Vagina (tissue), 2 donors: ENCODE measurements at regions not wholly inside any gene's neighbourhood (a gene's known extent, or its start where the extent isn't known, plus 50 kb on each side); places are given as distances from the start of the nearest gene placed in this dataset.

Experiments
- POLR2A ChIP-seq, 2 donors: fragments of 450-650 bp; IDR thresholded peaks; one replicate each; pipeline ENCODE4 v1.6.1; 2017; ENCODE audit warnings: antibody characterized with exemption in 2 of 2, mild to moderate bottlenecking in 2 of 2, moderate library complexity in 2 of 2
- POLR2AphosphoS5 ChIP-seq, 2 donors: sonication (generic); formaldehyde crosslinking; IDR thresholded peaks; one replicate each; pipeline ENCODE4 v1.9.0; 2017; ENCODE audit warnings: antibody characterized with exemption in 2 of 2, mild to moderate bottlenecking in 2 of 2, low read depth in 1 of 2; ENCODE audit not compliant: insufficient read depth in 1 of 2
- TF ChIP-seq, protein P1 (sequence below), 3 experiments: fragments of 450-650 bp in 2 of 3; fragments of 200-600 bp in 1 of 3; sonication (generic) in 1 of 3; IDR thresholded peaks; one replicate each; pipeline ENCODE4 v1.5.1; 2017 to 2019; ENCODE audit warnings: antibody characterized with exemption in 3 of 3, mild to moderate bottlenecking in 2 of 3, moderate library complexity in 2 of 3

DNA sequence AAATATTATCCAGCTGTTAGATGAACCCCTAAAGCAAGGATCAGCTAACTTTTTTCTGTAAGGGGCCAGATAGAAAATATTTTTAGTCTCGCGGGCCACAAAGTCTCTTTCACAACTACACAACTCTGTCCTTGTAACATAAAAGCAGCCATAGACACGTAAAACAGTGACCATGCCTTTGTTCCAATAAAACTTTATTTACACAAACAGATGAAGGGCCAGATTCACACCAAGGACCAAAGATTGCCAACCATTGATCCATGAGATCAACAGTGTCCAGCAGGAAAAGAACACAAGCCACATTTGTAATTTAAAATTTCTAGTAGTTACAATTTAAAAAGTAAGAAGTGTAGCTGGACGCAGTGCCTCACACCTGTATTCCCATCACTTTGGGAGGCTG, 109.7 kb downstream of the PHETA1 start:
- TF ChIP-seq, protein P1, sequence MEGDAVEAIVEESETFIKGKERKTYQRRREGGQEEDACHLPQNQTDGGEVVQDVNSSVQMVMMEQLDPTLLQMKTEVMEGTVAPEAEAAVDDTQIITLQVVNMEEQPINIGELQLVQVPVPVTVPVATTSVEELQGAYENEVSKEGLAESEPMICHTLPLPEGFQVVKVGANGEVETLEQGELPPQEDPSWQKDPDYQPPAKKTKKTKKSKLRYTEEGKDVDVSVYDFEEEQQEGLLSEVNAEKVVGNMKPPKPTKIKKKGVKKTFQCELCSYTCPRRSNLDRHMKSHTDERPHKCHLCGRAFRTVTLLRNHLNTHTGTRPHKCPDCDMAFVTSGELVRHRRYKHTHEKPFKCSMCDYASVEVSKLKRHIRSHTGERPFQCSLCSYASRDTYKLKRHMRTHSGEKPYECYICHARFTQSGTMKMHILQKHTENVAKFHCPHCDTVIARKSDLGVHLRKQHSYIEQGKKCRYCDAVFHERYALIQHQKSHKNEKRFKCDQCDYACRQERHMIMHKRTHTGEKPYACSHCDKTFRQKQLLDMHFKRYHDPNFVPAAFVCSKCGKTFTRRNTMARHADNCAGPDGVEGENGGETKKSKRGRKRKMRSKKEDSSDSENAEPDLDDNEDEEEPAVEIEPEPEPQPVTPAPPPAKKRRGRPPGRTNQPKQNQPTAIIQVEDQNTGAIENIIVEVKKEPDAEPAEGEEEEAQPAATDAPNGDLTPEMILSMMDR (IDR thresholded peaks at IDR 0.05) = no peak
- TF ChIP-seq POLR2A (IDR thresholded peaks at IDR 0.05) (no peak), POLR2AphosphoS5 (IDR thresholded peaks at IDR 0.05; ENCODE audit: insufficient read depth in 1 of 2, low read depth in 1 of 2) (no peak)
